ENCODE measurements at regions not wholly inside any gene's neighbourhood (a gene's known extent, or its start where the extent isn't known, plus 50 kb on each side); places are given as distances from the start of the nearest gene placed in this dataset.

DNA sequence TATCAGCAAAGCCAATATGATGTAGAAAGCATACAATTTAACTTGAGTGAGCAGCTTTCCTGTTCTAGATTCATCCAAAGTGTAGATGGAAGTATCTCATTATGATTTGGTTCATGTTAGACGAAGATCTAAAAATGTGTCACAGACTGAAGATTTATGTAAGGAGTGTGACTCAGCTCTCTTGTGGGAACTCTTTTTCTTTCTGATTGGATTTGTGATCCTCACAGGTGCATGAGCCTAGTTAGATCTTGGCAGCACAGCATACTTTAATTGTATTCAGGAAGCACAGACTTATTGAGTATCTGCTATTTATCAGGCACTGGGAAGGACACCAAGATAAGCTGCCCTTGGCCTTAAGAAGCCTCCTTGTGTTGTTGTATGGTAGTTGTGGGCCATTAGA lies 147.1 kb downstream of the C11orf91 start:
- DNase-seq (ENCODE audit: low read depth): no peak
- no peak overlapping the region for H3K4me3 ChIP-seq (ENCODE audit: low read length)
- H3K27me3 ChIP-seq (replicated peaks; ENCODE audit: control insufficient read depth, insufficient read depth, low read length): no peaks in the 10 kb centered on the region
- H3K9me3 ChIP-seq (ENCODE audit: control insufficient read depth, low read length): no peaks in the 10 kb centered on the region
- peaks cover 11% of the 10 kb centered on the region for H3K4me1 ChIP-seq (ENCODE audit: control insufficient read depth, insufficient read depth, low read length)
- no peak overlapping the region for H3K9ac ChIP-seq (ENCODE audit: low read length)
- H3K36me3 ChIP-seq (ENCODE audit: control insufficient read depth, insufficient read depth, low read length, severe bottlenecking): no peaks in the 10 kb centered on the region

- Histone ChIP-seq H3K9ac (ENCODE audit: low read length) (no peak overlapping the region), H3K36me3 (ENCODE audit: control insufficient read depth, insufficient read depth, low read length, severe bottlenecking) (no peaks in the 10 kb centered on the region), H3K4me1 (ENCODE audit: control insufficient read depth, insufficient read depth, low read length) (peaks cover 11% of the 10 kb centered on the region), H3K27me3 (replicated peaks; ENCODE audit: control insufficient read depth, insufficient read depth, low read length) (no peaks in the 10 kb centered on the region), H3K4me3 (ENCODE audit: low read length) (no peak overlapping the region), H3K9me3 (ENCODE audit: control insufficient read depth, low read length) (no peaks in the 10 kb centered on the region)
- DNase-seq (ENCODE audit: low read depth): no peak
These were observed 147.9 kb downstream of the C11orf91 start for GRCh38 chr11:33552756-33553155.

DNA sequence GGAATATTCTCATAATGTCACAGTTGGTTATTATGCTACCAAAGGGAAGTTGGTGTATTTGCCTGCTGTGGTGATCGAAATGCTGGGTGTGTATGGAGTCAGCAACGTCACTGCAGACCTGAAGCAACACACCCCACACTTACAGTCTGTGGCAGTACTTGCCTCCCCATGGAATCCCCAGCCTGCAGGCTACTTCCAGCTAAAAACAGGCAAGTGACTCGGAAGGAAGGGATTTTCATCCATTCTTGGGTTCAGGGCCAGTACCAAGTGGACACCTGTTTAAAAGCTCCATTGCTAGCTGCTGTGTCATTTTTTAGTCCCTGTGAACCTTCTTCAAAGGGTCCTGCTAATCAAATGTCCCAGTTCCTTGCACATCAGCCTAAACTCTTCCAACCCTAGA lies 149.6 kb downstream of the C11orf91 start:
- Histone ChIP-seq H3K27me3 (replicated peaks; ENCODE audit: control insufficient read depth, insufficient read depth, low read length) (no peaks in the 10 kb centered on the region), H3K36me3 (ENCODE audit: control insufficient read depth, insufficient read depth, low read length, severe bottlenecking) (no peaks in the 10 kb centered on the region), H3K4me1 (ENCODE audit: control insufficient read depth, insufficient read depth, low read length) (peaks cover 13% of the 10 kb centered on the region), H3K9ac (ENCODE audit: low read length) (no peak overlapping the region), H3K9me3 (ENCODE audit: control insufficient read depth, low read length) (no peaks in the 10 kb centered on the region), H3K4me3 (ENCODE audit: low read length) (no peak overlapping the region)
- no peak for DNase-seq (ENCODE audit: low read depth)

DNA sequence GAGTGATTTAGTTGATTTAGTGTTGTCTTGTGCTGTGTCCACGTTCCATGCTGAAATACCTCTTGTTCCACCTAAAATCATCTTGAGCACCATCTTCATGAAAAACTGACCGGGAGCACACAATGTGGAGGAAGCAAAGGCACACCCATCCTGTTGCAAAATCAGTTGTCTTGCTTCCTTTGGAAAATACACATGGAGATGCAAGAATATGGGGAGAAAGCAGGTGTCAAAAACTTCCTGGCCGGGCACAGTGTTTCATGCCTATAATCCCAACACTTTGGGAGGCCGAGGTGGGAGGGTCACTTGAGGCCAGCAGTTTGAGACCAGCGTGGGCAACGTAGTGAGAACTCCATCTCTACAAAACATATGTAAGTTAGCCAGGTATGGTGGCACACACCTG lies 151.1 kb downstream of the C11orf91 start:
- peaks cover 17% of the 10 kb centered on the region for H3K4me1 ChIP-seq (ENCODE audit: control insufficient read depth, insufficient read depth, low read length)
- no peaks in the 10 kb centered on the region for H3K9me3 ChIP-seq (ENCODE audit: control insufficient read depth, low read length)
- no peak for DNase-seq (ENCODE audit: low read depth)
- H3K36me3 ChIP-seq (ENCODE audit: control insufficient read depth, insufficient read depth, low read length, severe bottlenecking): peaks cover 4% of the 10 kb centered on the region
- H3K9ac ChIP-seq (ENCODE audit: low read length): no peak overlapping the region
- H3K27me3 ChIP-seq (replicated peaks; ENCODE audit: control insufficient read depth, insufficient read depth, low read length): no peaks in the 10 kb centered on the region
- no peak overlapping the region for H3K4me3 ChIP-seq (ENCODE audit: low read length)

- Histone ChIP-seq H3K36me3 (ENCODE audit: control insufficient read depth, insufficient read depth, low read length, severe bottlenecking) (peaks cover 4% of the 10 kb centered on the region), H3K4me3 (ENCODE audit: low read length) (no peak overlapping the region), H3K4me1 (ENCODE audit: control insufficient read depth, insufficient read depth, low read length) (peaks cover 24% of the 10 kb centered on the region), H3K27me3 (replicated peaks; ENCODE audit: control insufficient read depth, insufficient read depth, low read length) (no peaks in the 10 kb centered on the region), H3K9ac (ENCODE audit: low read length) (peak overlapping the region; percentile 25), H3K9me3 (ENCODE audit: control insufficient read depth, low read length) (no peaks in the 10 kb centered on the region)
- peak; percentile 36 for DNase-seq (ENCODE audit: low read depth)
These were observed 154.7 kb downstream of the C11orf91 start for GRCh38 chr11:33545931-33546330.

DNA sequence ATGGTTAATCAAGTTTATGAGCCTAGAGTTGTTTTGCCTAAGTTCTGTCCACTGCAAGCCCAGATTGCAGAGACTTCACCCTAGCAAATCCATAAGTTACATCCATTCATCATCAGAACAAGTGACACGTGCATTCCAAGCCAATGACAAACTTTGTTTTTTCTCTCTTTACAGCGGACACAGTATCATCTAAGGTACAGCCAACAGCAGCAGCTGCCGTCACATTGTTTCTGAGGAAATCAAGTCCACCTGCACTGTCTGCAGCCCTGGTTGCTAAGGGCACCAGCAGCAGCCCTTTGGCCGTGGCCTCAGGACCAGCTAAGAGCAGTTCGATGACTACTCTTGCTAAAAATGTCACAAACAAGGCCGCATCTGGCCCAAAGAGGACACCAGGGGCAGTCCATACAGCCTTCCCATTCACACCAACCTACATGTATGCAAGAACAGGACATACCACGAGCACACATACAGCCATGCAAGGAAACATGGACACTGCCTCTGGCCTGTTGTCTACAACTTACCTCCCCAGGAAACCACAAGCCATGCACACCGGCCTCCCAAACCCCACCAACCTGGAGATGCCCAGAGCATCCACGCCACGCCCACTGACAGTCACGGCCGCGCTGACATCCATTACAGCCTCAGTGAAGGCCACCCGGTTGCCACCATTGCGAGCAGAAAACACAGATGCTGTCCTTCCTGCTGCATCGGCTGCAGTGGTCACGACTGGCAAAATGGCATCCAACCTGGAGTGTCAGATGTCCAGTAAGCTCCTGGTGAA lies 155.8 kb downstream of the C11orf91 start:
- Histone ChIP-seq H3K9me3 (ENCODE audit: control insufficient read depth, low read length) (no peaks in the 10 kb centered on the region), H3K4me3 (ENCODE audit: low read length) (no peak overlapping the region), H3K4me1 (ENCODE audit: control insufficient read depth, insufficient read depth, low read length) (peaks cover 28% of the 10 kb centered on the region), H3K9ac (ENCODE audit: low read length) (no peak overlapping the region), H3K36me3 (ENCODE audit: control insufficient read depth, insufficient read depth, low read length, severe bottlenecking) (peaks cover 4% of the 10 kb centered on the region), H3K27me3 (replicated peaks; ENCODE audit: control insufficient read depth, insufficient read depth, low read length) (no peaks in the 10 kb centered on the region)
- no peak for DNase-seq (ENCODE audit: low read depth)

- H3K9ac ChIP-seq (ENCODE audit: low read length): no peak overlapping the region
- H3K36me3 ChIP-seq (ENCODE audit: control insufficient read depth, insufficient read depth, low read length, severe bottlenecking): peaks cover 4% of the 10 kb centered on the region
- H3K4me3 ChIP-seq (ENCODE audit: low read length): no peak overlapping the region
- H3K9me3 ChIP-seq (ENCODE audit: control insufficient read depth, low read length): no peaks in the 10 kb centered on the region
- no peaks in the 10 kb centered on the region for H3K27me3 ChIP-seq (replicated peaks; ENCODE audit: control insufficient read depth, insufficient read depth, low read length)
- peaks cover 36% of the 10 kb centered on the region for H3K4me1 ChIP-seq (ENCODE audit: control insufficient read depth, insufficient read depth, low read length)
- no peak for DNase-seq (ENCODE audit: low read depth)
These were observed 156.8 kb downstream of the C11orf91 start for GRCh38 chr11:33543823-33544222.

GRCh38 chr11:33542921-33543320 lies 157.7 kb downstream of the C11orf91 start:
- peak; percentile 57 for DNase-seq (ENCODE audit: low read depth)
- Histone ChIP-seq H3K4me1 (ENCODE audit: control insufficient read depth, insufficient read depth, low read length) (peaks cover 36% of the 10 kb centered on the region), H3K9ac (ENCODE audit: low read length) (no peak overlapping the region), H3K4me3 (ENCODE audit: low read length) (no peak overlapping the region), H3K36me3 (ENCODE audit: control insufficient read depth, insufficient read depth, low read length, severe bottlenecking) (peaks cover 4% of the 10 kb centered on the region), H3K9me3 (ENCODE audit: control insufficient read depth, low read length) (no peaks in the 10 kb centered on the region), H3K27me3 (replicated peaks; ENCODE audit: control insufficient read depth, insufficient read depth, low read length) (no peaks in the 10 kb centered on the region)

- no peak for DNase-seq (ENCODE audit: low read depth)
- Histone ChIP-seq H3K27me3 (replicated peaks; ENCODE audit: control insufficient read depth, insufficient read depth, low read length) (no peaks in the 10 kb centered on the region), H3K4me3 (ENCODE audit: low read length) (no peak overlapping the region), H3K9ac (ENCODE audit: low read length) (no peak overlapping the region), H3K4me1 (ENCODE audit: control insufficient read depth, insufficient read depth, low read length) (peaks cover 30% of the 10 kb centered on the region), H3K9me3 (ENCODE audit: control insufficient read depth, low read length) (no peaks in the 10 kb centered on the region), H3K36me3 (ENCODE audit: control insufficient read depth, insufficient read depth, low read length, severe bottlenecking) (peaks cover 4% of the 10 kb centered on the region)
These were observed 159.4 kb downstream of the C11orf91 start for GRCh38 chr11:33540946-33541915.

DNA sequence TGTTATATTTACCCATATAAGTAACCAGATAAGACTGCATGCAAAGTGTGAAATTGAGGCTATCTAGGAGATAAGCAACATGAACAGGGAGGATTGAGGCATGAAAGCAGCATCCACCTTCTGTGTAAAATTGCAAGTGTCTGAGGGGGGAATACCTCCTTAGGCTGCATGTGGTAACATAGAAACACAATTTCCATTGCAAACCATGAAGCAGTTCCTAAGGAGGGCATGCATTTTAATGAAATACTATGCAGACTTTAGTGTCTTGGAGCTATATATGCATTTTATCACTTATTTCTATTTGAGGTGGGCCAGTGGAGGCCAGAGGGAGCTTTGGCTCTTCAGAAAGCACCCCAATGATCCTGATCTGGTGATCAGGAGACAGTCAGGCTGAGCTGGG lies 160.2 kb downstream of the C11orf91 start:
- Histone ChIP-seq H3K27me3 (replicated peaks; ENCODE audit: control insufficient read depth, insufficient read depth, low read length) (no peaks in the 10 kb centered on the region), H3K4me1 (ENCODE audit: control insufficient read depth, insufficient read depth, low read length) (peaks cover 22% of the 10 kb centered on the region), H3K36me3 (ENCODE audit: control insufficient read depth, insufficient read depth, low read length, severe bottlenecking) (peaks cover 4% of the 10 kb centered on the region), H3K4me3 (ENCODE audit: low read length) (no peak overlapping the region), H3K9ac (ENCODE audit: low read length) (no peak overlapping the region), H3K9me3 (ENCODE audit: control insufficient read depth, low read length) (no peaks in the 10 kb centered on the region)
- DNase-seq (ENCODE audit: low read depth): no peak

- Histone ChIP-seq H3K4me3 (ENCODE audit: low read length) (peak overlapping the region; percentile 41), H3K9me3 (ENCODE audit: control insufficient read depth, low read length) (no peaks in the 10 kb centered on the region), H3K4me1 (ENCODE audit: control insufficient read depth, insufficient read depth, low read length) (peaks cover 19% of the 10 kb centered on the region), H3K9ac (ENCODE audit: low read length) (no peak overlapping the region), H3K27me3 (replicated peaks; ENCODE audit: control insufficient read depth, insufficient read depth, low read length) (no peaks in the 10 kb centered on the region), H3K36me3 (ENCODE audit: control insufficient read depth, insufficient read depth, low read length, severe bottlenecking) (peaks cover 2% of the 10 kb centered on the region)
- DNase-seq (ENCODE audit: low read depth): no peak
These were observed 160.9 kb downstream of the C11orf91 start for GRCh38 chr11:33539751-33540150.

Data from adipocyte (in vitro differentiated cells).